ENCODE measurements at regions not wholly inside any gene's neighbourhood (a gene's known extent, or its start where the extent isn't known, plus 50 kb on each side); places are given as distances from the start of the nearest gene placed in this dataset.

DNA sequence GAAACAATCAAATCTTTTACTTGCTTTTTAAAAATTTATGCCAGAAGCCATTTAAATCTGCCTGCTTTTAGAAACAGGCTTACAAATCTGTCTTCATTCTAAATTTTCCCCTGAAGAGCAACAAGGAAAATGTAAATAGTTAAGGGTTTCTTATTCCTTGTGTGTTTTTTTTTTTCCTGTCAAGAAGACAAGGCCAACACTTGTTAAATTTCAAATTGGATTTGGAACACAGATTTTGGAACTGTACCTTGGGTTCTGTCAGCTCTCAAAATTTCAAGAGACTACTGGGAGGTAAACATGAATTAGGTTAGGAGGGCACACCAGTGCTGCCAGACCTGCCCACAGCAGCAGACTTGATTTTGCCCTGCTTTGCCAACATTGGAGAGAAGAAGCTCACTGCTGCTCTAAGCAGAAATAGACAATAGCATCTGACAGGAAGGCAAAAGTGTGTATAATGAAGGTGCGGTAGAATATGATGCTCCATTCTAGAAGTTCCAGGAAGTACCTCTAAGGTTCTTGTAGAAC is 121.7 kb downstream of the NHLRC3 start:
- DNase-seq (ENCODE audit: low spot score) = no peak

DNA sequence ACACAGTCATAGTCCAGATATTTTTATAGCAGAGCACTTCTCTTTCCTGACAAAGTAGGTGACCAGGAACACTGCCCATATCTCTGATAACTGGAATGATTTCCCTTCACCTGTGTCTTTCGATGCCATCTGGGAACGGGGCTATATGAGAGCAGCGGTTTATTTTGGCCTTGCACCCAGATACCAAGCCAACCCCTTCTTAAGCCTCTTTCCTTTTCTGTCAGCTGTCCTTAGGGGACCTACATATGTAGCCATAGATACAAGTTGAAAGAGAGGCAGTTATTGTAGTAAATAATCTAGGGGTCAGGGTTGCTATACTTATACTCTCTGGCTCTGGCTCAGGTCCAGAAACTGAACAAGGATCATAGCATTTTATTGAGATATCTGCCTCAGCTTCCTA is 128.8 kb downstream of the NHLRC3 start:
- DNase-seq (ENCODE audit: low spot score) = no peak

DNA sequence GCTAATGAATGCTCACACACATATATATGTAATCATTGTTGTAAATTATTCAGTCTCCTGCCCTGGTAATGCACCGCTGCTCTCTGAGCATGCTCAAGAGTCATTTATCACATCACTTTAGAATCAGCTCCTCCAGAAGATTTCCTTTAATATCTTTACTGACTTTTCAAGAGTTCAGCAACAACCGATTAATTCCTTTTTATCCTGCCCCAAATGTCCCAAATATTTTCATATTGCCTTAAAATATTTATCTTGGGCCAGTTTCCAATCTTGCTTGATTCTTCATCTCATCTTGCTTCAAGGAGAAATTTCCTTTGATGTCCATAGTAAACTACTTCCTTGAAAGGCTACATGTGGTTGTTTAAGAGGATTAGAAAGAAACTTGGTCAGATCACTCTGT is 132.5 kb downstream of the NHLRC3 start:
- DNase-seq (ENCODE audit: low spot score) = no peak

GRCh38 chr13:39185326-39185725 is 147.1 kb downstream of the NHLRC3 start:
- DNase-seq (ENCODE audit: low spot score) = no peak

DNA sequence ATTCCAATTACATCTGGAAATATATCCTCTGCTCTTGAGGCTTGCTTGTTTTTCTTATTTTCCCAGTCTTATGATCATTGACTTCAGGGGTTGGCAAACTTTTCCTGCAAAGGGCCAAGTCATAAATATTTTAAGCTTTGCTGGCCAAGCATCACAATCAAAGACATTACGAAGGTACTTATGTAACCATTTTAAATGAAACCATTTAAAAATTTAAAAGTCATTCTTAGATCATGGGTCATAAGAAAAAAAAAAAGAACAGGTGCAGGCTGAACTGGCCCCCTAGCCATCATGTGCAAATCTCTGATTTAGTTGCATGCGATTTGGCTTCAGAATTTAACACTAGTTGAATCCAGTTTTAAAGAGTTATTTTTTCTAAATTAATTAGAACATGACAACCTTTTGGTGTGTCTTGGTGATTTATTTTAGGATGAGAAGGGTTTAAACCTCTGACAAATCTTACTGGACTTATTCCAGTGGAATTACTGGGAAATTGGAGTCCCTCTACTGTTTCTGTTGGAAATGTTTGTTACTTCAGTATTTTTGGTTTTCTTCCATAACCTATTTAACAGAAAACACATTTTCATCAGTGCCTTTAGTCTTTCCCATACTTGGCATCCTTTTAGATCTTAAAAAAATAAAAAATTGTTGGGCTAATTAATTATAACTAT is 148.1 kb downstream of the NHLRC3 start:
- no peak for DNase-seq (ENCODE audit: low spot score)

DNA sequence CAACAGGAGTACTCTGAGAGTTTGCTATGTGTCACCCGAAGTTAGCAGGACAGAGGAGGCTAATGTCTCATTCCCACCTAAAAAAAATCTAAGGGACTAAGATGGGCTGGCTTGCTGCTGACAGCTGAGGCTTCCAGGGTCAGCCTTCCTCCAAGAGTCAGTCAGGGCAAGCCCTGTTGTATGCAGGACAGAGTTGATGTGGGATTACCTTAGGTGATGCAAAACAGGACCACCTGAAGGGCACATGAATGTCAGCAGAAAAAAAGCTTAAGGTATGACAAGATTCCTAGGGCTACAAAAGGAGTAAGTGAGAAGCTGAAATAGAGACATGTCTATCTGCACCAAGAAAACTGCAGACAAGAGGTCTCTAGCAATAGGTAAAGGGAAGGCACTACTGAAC is 151.5 kb downstream of the NHLRC3 start:
- no peak for DNase-seq (ENCODE audit: low spot score)

DNA sequence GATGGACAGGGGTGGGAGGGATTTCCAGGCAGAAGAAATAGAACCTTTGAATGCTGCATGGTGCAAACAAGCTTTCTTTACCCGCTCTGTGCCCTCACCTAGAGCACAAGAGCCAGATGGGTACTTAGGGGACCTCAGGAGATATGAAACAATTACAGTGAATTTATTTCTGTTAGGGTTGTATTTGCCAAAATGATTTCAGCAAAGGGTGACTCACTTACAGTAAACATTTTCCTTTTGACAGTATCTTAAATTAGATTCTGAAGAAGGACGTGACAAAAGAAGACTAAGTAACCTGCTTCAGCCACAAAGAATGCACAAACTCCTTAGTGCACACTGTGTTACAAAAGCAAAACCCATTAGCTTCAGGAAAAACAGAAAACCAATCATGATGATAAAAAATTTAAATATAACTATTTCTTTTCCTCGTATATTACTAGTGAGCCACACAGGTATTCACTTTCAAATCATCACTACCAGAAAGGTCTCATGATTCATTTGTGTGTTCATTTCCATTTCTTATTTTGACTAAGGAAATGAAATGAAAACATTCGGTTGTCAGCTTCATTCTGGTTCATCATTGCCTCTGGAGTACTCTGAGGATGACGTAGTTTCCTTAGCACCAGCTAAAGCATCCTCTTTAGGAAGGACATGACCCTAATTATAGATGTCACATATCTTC is 158.8 kb downstream of the NHLRC3 start:
- DNase-seq (ENCODE audit: low spot score) = no peak

GRCh38 chr13:39197647-39198007 is 159.4 kb downstream of the NHLRC3 start:
- no peak for DNase-seq (ENCODE audit: low spot score)

DNA sequence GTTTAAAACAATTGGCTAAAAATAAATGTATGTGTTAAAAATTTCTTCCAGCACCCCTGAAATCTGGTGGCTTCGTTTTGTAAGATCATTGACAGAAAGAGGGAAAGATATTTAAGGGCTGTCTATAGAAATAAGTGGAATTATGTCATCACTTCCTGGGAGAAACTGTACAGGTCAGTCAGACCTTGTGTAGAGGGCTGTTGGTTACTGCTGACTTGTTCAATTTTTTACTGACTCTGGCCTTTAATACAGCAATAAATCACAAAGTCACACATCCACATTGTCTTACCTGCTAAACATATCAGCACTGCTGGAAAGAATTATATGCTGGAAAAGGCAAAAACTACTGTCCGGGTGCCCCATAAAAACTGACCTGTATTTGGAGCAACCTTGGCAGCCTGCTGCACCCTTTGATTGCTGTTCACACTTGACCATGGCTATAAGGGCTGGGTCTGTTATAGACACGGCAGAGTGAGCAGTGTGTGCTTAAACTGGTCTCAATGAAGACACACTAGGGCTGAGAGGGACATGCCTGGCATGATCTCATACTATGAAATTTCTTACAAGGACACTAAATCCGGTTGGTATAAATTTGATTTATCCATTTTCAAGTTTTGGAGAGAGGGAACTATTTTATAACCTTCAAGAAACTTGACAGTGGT is 162.1 kb downstream of the NHLRC3 start:
- no peak for DNase-seq (ENCODE audit: low spot score)

- no peak for DNase-seq (ENCODE audit: low spot score)
Observed at GRCh38 chr13:39201180-39201579, 162.9 kb downstream of the NHLRC3 start.

GRCh38 chr13:39202746-39203145 is 164.5 kb downstream of the NHLRC3 start:
- no peak for DNase-seq (ENCODE audit: low spot score)

DNA sequence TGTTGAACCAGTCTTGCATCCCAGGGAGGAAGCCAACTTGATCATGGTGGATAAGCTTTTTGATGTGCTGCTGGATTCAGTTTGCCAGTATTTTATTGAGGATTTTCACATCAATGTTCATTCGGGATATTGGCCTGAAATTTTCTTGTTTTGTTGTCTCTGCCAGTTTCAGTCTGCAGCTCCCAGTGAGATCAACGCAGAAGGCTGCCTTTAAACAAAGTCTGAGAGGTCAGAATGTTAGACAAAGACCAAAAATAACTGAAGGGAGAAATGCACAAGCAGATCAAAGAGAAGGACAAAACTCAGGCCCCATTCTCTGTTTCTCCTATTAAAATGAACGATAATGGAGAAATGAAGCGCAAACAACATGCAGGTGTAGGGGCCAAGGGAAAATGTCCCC is 170.4 kb downstream of the NHLRC3 start:
- DNase-seq (ENCODE audit: low spot score) = no peak

DNA sequence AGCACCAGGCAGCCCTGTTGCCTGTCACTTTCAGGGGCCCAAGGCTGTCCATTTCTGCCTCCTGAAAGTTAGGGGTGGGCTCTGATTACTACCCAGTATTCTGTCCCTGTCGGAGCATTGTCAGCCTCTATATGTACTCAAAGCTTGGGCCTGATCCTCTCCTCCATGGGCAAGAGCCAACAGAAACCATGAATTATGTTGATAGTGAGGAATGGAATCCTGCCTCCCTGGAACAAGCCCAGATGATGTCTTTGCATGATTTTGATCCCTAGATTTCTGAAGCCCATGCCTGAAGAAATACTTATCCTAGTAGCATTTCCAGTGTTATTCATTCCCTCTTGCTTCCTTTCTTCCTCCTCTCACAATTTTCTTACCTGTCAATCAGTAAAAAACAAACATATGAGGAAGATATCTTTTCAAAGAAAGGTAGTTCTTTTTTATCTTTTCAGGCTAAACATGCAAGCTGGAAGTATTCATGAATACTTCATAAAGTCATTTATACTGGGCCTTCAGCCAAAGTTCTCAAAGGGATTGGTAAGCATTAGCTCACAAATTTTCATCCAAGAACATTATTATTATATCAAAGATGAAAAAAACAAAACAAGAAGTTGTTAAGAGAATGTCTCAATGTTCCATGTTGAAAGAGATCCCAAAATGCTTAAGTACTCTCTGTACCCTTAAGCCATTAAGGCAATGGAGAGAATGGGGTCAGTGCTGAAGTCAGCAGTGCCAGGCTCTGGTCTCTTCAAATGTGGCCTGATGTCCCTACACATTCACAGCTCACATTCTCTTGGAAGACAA is 171.7 kb downstream of the NHLRC3 start:
- no peak for DNase-seq (ENCODE audit: low spot score)

DNA sequence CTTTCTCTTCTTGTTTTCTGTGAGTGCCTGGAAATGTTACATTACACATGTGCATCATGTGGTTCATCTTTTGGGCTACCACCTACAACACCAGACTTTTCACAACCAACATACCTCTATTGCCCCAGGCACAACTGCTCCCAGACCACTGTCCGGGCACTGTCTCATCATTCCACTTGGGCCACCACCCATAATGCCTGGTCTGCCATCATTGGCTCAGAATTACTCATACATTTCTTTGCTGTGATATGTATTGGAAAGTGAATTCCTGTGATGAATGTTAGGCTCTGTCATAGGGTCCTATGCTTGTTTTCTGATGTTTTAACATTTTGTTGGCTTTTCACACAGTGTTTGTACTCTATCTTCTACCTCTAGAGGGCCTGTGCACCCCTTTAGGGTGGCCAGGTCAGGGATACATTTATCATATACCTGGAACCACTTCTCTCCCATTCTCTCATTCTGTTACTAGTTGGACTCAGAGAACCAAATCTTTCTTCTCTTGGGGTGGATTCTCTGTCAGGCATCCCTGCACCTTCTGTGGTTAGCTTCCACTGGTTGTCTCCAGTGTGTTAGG is 172.8 kb downstream of the NHLRC3 start:
- no peak for DNase-seq (ENCODE audit: low spot score)

DNA sequence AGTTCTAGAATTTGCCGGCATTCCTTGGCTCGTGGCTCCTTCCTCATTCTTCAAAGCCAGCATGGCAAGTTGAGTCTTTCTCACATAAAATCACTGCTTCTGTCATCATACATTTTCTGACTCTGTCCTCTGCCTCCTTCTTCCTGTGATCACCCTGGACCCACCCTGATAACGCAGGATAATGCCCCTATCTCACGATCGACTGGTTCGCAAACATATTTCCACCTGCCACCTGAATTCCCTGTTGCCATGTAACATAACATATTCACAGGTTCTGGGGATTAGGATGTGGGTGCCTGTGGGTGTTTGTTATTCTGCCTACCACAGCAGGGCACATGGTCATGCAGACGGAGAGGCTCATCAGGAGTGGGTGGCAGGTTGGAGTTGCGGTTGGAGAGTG is 177.7 kb downstream of the NHLRC3 start:
- DNase-seq (ENCODE audit: low spot score) = no peak

DNA sequence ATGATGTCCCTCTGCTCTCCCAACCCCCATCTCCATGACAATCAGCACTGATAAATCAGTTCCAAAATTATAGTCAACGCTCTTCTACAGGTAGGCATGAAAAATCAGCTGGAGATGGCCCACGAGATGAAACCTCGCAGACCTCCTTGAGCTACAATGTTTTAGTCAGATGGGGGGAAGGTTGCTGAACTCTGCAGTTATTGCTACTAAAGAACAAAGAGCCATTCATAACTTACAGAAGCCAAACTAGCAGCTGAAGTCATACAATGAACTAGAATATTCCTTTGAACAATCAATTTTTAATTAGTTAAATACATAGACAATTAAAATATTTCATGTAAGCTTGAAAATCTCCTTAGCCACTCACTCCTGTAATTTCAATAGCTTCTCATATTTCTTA is 179.2 kb downstream of the NHLRC3 start:
- DNase-seq (ENCODE audit: low spot score) = no peak

DNA sequence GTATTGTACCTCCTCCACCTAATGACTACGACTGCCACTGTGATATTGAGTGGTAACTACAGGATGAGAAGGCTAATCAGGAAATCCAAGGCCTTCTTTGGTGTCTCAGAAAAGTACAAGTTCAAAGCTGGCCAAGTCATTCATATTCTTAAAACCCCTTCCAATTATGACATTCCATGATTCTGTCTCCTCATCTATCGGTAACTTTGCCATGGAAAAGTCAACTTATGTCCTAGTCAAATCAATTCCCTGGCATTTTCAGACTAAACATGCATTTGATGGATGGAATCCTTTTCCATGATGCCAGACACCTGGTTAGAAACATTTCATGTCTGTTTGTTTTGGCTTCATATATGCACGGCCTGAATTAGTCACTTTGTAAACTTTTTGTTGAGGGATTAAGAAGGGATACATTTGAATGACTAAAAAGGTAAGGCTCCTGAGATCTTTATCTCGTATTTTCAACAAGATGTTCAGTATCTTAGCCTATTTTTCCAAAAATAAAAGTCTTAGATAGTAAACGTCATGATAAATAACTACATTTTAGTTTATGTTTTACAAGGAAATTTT is 186.5 kb downstream of the NHLRC3 start:
- DNase-seq (ENCODE audit: low spot score) = no peak

DNA sequence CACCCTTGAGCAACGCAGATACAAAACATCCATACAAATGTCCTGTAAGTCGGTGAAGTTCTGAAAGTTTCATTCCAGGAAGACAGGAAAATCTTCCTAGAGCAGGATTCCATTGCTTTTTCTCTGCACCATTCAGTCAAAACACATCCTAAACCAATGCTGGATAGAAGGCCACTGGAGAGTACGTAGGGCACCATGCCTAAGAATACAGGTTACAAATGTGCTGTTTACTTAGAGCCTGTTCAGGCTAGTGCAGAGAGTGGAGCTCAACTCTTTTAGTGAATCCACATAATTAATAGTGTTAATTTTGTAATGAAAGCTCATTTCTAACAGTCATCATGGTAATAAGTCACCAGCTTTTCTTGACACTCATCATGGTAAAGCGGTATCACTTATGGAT is 187.6 kb downstream of the NHLRC3 start:
- DNase-seq (ENCODE audit: low spot score) = no peak

GRCh38 chr13:39226359-39226758 is 188.1 kb downstream of the NHLRC3 start:
- no peak for DNase-seq (ENCODE audit: low spot score)

GRCh38 chr13:39232401-39232980 is 194.2 kb downstream of the NHLRC3 start:
- no peak for DNase-seq (ENCODE audit: low spot score)

- no peak for DNase-seq (ENCODE audit: low spot score)
Observed at GRCh38 chr13:39232999-39233398, 194.7 kb downstream of the NHLRC3 start.
